ENCODE measurements at regions not wholly inside any gene's neighbourhood (a gene's known extent, or its start where the extent isn't known, plus 50 kb on each side); places are given as distances from the start of the nearest gene placed in this dataset.
"Not testable (repeated sequence)": the region's sequence is repeated elsewhere in the genome, so short reads cannot be mapped to it uniquely, and the experiment has no call there.

GRCh38 chr2:238531017-238531645 is 104.4 kb downstream of the ASB1 start:
- not testable (repeated sequence) for TF ChIP-seq POLR2A (IDR thresholded peaks at IDR 0.05; ENCODE audit: low read length); GATA1 (IDR thresholded peaks at IDR 0.05; ENCODE audit: low read depth, low read length)
